ENCODE measurements at regions not wholly inside any gene's neighbourhood (a gene's known extent, or its start where the extent isn't known, plus 50 kb on each side); places are given as distances from the start of the nearest gene placed in this dataset.

GRCh38 chr1:4059270-4059669, 159.2 kb upstream of the C1orf174 start:
- Histone ChIP-seq H3K4me3 (no peak overlapping the region), H3K4me1 (no peaks in the 10 kb centered on the region), H3K27ac (no peak overlapping the region), H3K9me3 (no peaks in the 10 kb centered on the region), H3K27me3 (no peaks in the 10 kb centered on the region), H3K36me3 (no peaks in the 10 kb centered on the region)
- TF ChIP-seq EP300 (IDR thresholded peaks at IDR 0.05) (no peak), POLR2A (IDR thresholded peaks at IDR 0.05) (no peak)
- TF ChIP-seq, protein P1, sequence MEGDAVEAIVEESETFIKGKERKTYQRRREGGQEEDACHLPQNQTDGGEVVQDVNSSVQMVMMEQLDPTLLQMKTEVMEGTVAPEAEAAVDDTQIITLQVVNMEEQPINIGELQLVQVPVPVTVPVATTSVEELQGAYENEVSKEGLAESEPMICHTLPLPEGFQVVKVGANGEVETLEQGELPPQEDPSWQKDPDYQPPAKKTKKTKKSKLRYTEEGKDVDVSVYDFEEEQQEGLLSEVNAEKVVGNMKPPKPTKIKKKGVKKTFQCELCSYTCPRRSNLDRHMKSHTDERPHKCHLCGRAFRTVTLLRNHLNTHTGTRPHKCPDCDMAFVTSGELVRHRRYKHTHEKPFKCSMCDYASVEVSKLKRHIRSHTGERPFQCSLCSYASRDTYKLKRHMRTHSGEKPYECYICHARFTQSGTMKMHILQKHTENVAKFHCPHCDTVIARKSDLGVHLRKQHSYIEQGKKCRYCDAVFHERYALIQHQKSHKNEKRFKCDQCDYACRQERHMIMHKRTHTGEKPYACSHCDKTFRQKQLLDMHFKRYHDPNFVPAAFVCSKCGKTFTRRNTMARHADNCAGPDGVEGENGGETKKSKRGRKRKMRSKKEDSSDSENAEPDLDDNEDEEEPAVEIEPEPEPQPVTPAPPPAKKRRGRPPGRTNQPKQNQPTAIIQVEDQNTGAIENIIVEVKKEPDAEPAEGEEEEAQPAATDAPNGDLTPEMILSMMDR (IDR thresholded peaks at IDR 0.05): no peak
- 73 to 78% methylated on average over 10 to 16 of the region's 16 CpGs for WGBS, 2 donors
- DNase-seq (ENCODE audit: low spot score in 2 of 2): no peak

DNA sequence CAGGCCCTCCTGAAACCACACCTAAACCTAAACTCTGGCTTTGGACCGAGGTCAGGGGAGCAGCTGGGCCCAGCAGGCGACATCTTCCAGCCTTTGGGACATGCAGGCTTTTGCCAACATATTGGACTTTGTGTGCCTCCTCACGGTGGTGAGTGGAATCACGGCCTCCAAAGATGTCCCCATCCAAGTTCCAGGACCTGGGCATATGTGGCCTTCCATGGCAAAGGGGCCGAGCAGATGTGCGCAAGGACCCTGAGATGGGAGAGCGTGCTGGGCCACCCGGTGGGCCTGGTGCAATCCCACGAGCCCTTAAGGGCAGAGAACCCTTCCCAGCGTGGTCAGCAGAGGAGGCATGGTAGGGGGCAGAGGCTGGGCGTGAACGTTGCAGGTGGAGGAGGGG, 160.8 kb upstream of the C1orf174 start:
- Histone ChIP-seq H3K4me1 (no peaks in the 10 kb centered on the region), H3K4me3 (no peak overlapping the region), H3K36me3 (no peaks in the 10 kb centered on the region), H3K9me3 (no peaks in the 10 kb centered on the region), H3K27me3 (no peaks in the 10 kb centered on the region), H3K27ac (no peak overlapping the region)
- 61 to 67% methylated on average over 12 of the region's 12 CpGs for WGBS, 2 donors
- no peak for DNase-seq (ENCODE audit: low spot score in 2 of 2)
- TF ChIP-seq POLR2A (IDR thresholded peaks at IDR 0.05) (no peak), EP300 (IDR thresholded peaks at IDR 0.05) (no peak)
- TF ChIP-seq, protein P1 (IDR thresholded peaks at IDR 0.05): no peak

DNA sequence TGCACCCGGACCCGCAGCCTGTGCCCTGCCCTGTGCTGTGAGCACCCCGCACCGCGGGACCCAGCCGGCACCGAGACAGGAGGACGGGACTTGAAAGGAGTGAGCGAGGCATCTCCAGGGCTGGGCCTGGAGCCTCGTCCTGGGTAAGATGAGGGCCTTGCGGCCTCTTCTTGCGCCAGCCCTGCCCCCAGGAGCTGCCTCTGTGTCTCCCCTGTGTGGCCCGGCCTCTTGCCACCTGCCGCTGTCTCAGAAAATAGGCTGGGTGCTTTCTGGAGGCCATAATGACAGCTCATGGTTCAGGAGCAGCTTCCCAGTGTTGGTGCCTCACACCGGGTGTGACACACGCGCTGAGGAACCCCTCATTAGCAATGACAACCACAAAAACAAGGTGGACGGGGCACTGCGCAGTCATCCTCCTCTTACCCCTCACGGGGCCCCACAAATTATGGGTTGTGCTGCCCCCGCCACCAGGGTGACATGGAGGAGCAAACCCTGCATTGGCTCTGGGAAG, 161.5 kb upstream of the C1orf174 start:
- Histone ChIP-seq H3K4me3 (no peak overlapping the region), H3K9me3 (no peaks in the 10 kb centered on the region), H3K27ac (no peak overlapping the region), H3K27me3 (no peaks in the 10 kb centered on the region), H3K36me3 (no peaks in the 10 kb centered on the region), H3K4me1 (no peaks in the 10 kb centered on the region)
- TF ChIP-seq EP300 (IDR thresholded peaks at IDR 0.05) (no peak), POLR2A (IDR thresholded peaks at IDR 0.05) (no peak)
- TF ChIP-seq, protein P1 (IDR thresholded peaks at IDR 0.05): no peak
- no peak for DNase-seq (ENCODE audit: low spot score in 2 of 2)
- WGBS, 2 donors: 82 to 84% methylated on average over 18 to 21 of the region's 21 CpGs

GRCh38 chr1:4062041-4062440, 162.0 kb upstream of the C1orf174 start:
- no peaks in the 10 kb centered on the region for H3K4me1 ChIP-seq
- H3K4me3 ChIP-seq: no peak overlapping the region
- H3K36me3 ChIP-seq: no peaks in the 10 kb centered on the region
- TF ChIP-seq, protein P1 (IDR thresholded peaks at IDR 0.05): no peak
- no peak for TF ChIP-seq EP300 (IDR thresholded peaks at IDR 0.05)
- no peak for TF ChIP-seq POLR2A (IDR thresholded peaks at IDR 0.05)
- H3K27me3 ChIP-seq: no peaks in the 10 kb centered on the region
- H3K27ac ChIP-seq: no peak overlapping the region
- WGBS, 2 donors: 84 to 91% methylated on average over 9 of the region's 9 CpGs
- DNase-seq (ENCODE audit: low spot score in 2 of 2): no peak
- no peaks in the 10 kb centered on the region for H3K9me3 ChIP-seq

DNA sequence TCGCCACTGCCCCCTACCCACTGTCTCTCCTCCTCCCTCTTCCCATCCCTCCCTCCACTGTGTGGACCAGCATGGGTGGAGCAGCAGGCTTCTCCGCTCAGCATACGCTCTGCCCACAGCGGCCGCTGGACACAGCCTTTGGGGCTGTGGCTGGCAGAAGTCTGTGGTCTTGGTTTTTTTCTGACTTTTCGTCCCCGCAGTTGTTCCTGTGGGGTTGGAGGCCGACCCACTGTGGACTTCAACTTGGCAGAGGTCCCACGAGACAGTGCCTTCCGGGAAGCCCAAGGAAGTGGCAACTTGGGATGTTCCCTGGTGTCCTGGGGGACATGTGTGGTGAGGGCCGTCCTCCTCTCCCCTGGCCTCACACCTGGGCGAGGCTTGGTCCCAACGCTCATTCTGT, 162.5 kb upstream of the C1orf174 start:
- no peaks in the 10 kb centered on the region for H3K27me3 ChIP-seq
- DNase-seq (ENCODE audit: low spot score in 2 of 2): no peak
- TF ChIP-seq, protein P1 (IDR thresholded peaks at IDR 0.05): no peak
- TF ChIP-seq EP300 (IDR thresholded peaks at IDR 0.05): no peak
- TF ChIP-seq POLR2A (IDR thresholded peaks at IDR 0.05): no peak
- no peaks in the 10 kb centered on the region for H3K4me1 ChIP-seq
- H3K4me3 ChIP-seq: no peak overlapping the region
- H3K27ac ChIP-seq: no peak overlapping the region
- 59 to 66% methylated on average over 13 of the region's 13 CpGs for WGBS, 2 donors
- no peaks in the 10 kb centered on the region for H3K9me3 ChIP-seq
- H3K36me3 ChIP-seq: no peaks in the 10 kb centered on the region

All from tibial nerve (tissue), 4 donors.